ENCODE measurements at regions not wholly inside any gene's neighbourhood (a gene's known extent, or its start where the extent isn't known, plus 50 kb on each side); places are given as distances from the start of the nearest gene placed in this dataset.
"Not testable (repeated sequence)": the region's sequence is repeated elsewhere in the genome, so short reads cannot be mapped to it uniquely, and the experiment has no call there.

DNA sequence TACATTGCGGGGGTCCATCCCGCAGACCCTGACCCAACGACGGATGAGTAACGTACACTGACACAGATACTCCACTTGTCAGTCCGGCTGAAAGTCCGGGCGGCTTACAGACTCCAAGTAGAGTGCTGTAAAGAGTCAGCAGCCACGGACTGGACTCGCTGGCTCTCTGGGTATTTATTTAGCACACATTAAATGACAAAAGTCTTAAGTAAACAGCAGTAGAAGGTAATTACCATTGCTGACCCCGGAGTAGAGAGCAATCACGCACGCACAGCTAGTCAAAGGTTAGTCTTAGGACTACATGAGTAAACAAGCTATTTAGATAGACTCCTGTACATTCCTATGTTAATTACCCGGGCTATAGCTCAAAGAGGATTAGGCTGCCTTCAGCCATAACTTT lies 780.9 kb downstream of the RPS29 start:
- no peak for DNase-seq

DNA sequence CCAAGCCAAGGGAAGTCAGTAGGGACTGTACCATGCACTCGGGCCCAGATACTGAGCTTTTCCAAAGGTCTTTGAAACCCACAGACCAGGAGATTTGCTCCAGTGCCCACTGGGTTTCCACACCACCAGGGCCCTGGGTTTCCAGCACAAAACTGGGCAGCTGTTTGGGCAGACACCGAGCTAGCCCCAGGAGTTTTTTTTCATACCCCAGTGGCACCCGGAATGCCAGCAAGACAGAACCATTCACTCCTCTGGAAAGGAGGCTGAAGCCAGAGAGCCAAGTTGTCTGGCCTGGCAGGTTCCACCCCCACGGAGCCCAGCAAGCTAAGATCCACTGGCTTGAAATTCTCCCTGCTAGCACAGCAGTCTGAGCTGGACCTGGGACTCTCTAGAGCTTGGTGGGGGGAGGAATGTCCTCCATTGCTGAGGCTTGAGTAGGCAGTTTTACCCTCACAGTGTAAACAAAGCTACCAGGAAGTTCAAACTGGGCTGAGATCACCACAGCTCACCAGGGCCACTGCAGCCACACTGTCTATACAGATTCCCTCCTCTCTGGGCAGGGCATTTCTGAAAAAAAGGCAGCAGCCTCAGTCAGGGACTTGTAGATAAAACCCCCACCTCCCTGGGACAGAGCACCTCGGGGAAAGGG lies 793.7 kb downstream of the RPS29 start:
- DNase-seq: no peak

DNA sequence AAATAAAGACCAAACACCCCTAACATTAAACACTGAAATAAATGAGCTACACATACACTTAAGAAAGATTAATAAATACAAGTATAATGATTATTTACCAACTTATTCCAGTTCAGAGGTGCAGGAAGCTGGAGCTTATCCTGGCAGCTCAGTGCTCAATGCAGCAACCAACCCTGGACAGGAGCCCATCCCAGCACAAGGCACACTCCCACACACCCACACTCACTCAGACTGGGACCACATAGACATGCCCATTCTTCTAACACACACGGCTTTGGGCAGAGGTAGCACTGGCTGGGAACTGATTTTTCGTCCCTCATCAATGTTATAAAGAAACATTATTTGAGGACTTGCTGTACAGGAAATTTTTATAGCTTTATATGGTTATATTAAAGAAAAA lies 797.4 kb downstream of the RPS29 start:
- no peak for DNase-seq

DNA sequence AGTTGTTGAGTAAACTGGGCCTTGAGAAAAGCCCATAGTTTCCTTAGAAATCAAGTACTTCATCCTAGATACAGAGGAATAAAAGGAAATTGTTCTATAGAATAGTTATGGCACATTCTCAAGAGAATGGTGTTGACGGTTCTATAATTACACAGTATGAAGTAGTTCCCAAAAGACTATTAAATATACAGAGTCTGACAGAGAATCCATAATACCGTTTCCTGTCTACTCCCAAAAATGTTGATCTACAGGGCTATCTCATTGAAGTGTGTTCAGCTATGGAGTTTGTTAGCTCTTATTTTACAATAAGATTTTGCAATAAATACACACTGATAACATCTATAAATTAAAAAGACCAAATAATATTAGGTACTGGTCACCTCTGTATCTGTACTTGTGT lies 799.7 kb downstream of the RPS29 start:
- no peak for DNase-seq

DNA sequence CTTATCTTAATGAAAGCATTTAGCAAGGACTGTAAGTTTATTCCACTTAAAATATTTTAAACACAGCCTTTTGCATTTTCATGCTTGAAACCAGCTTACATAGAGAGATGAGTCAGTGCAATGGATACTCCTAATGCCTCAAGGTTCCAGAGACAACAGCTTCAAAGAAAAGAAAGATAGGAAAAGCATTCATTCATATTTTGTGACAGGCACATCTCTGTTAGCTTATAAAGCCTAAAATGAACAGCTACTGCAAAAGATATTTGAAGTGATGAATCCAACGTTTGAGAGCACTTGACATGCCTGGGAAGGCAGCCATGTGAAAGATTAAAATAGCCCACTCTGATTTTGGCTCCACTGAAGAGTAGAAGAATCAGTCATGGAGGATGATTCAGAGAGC lies 814.5 kb downstream of the RPS29 start:
- no peak for DNase-seq

DNA sequence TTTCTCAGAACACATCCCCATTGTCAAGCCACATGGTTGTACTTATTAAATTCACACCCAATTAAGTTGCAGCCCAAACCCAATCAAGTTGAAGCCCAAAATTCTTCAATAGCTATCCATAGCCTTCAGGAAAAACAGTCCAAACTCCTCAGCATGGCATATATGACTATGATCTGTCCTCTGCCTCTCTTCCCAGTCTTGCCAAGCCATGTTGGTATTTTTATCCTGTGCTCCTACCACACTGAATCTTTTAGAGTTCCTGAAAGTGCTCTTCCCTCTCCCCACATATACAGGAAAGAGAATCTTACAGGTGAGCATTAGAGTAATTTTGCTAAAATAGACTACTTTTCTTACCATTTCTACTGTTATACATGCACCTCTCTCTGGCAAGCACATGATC lies 834.9 kb downstream of the RPS29 start:
- DNase-seq: no peak

DNA sequence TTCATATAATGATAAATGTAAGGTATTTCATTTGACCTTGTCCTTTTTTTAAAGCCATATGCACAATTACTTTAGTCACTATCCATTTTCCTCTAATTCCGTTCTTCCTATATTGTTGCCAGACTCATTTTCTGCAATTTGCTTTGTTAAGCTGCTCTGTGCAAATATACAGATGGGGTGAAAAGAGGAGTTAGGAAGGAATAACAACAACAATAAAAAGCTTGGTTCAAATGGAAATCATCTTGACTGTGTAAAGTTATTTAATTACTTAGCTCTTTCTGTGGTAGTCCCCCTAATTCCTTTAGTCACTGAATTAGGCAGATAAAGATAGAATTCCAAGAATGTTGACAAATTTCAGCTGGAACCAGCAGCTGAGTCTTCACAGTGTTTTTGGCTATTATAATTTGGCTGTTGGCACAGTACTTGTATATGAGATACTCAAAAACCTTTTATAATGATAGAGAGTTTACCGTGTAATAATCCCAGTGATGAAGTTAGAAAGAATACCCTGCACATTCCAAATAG lies 838.0 kb downstream of the RPS29 start:
- no peak for DNase-seq

DNA sequence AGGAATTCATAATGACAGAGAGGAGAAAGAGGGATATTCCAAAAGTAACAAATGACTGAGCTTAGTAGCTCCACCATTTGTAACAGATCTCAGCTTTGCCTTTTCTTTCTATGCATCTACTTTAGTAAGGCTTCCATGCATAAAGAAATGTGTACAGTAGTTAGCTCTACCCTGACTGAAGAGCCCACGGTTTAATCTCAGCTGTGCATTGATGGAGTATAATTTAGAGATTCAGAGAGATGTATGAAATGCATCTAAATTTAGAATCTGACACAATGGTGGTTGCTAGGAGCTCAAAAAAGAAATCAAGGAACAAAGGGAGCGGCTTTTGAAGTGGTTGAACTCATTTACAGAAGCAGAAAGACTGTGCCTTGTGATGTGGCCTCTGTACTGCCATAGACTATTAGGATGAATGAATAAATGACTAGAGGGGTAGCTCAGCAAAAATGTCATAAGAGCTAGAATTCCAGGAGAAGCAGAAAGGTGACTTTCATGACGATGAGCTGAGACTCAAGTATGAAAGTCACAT lies 838.6 kb downstream of the RPS29 start:
- DNase-seq: no peak

DNA sequence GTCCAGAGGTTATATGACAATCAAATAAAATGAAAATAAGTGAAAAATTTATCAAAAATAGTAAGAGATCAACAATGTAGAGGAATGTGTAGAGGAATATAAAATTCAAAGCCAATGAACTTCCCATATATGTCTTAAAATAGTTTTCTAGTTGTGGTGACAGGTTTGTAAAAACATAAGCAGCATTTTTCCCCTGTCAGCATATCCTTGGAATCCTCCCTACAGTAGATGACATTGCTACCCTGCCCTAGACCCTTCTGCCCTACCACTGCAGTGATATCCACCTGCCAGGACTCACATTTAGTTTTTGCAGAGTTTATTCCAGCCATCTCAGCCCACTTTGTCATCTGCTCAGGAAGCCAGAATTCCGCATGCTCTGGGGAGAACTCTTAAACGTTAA lies 842.0 kb downstream of the RPS29 start:
- no peak for DNase-seq

DNA sequence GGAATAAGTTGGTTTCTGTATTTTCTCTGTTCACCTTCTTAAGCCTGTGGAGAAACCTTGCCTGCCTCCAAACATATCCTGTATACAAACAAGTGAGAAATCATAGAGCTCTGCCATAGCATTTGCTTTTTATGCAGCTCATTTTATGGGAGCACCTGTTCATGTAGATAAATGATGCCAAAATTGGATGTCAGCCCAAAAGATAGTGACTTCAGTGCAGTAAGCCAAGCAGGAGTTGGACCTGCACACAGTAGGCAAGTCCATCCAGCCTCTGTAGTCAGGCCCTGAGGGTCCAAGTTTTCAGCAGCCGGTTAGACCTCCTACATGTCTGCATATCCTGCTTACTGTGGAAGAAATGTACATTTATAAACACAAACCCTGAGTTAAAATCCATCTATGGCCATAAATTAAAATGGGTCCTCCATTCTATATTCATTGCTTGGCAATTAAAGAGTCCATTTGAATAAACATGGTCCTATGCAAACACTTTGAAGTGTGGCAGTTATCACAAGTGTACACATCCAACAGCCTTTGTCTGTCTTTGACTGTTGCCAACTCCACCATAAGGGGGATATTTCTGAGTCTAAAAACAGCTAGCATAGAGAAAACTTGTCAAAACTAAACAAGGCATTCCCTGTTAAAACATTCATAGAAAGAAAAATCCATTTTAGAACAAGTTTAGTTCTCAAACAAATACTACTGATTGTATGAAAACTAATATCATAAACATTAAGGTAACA lies 847.8 kb downstream of the RPS29 start:
- DNase-seq: no peak

DNA sequence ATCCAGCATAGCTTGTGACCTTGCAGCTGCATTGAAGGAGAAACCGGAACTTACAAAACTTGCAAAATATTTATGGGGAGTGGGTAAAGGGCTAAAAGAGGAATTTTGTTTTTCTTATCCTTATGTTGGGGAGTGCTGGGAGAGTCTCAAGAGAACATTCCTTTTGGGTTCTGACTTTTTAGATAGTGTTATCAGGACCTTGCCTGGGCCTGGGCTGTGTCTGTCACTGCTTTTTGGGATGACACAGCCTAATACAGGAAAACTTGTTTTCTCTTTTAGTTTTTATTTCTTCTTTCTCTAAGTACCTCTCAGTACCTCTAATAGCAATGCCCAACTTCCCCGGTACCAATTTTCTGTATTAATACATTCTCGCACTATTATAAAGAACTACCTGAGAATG lies 850.6 kb downstream of the RPS29 start:
- DNase-seq: no peak

DNA sequence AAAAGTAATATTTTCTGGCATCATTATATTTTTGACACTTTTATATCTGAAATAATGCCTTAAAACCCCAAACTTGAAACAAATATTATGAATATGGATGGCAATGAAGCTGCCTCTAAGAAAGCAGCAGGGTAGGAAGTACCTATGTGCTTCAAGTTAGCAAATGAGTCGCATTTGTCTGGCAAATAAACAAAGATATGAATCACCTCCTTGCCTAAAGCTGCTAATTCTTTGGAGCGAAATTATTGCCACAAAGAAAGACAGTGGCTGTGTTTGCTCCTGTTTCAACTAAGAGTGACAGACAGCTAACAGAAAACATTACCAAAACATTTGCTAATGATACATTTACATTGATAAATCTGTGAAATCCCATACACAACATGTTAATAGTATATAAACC lies 854.9 kb downstream of the RPS29 start:
- no peak for DNase-seq

DNA sequence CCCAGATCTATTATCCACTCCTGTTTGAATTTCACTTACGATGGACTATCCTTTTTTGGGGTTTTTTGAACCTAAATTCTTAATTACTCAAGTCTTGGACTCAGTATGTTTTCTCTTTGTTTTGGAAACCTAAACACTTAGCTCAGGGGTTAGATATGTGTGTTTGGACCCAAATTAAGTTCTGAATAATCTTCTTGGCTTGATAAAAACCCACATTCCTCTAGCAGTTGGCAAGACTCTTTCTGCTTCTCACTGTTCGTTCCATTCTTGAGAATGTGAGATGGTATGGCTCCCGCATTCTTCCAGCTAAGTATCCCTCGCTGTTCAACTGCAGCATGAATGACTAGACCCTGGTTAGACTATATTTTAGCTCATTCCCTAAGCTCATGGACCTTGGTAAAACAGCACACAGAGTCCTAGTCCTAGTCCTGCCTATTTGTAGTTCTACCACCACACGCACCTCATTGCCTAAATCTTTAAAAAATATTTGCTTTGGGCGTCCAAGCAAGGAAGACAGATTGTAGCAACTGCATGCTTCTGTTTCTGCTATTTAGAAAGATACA lies 860.0 kb downstream of the RPS29 start:
- no peak for DNase-seq

DNA sequence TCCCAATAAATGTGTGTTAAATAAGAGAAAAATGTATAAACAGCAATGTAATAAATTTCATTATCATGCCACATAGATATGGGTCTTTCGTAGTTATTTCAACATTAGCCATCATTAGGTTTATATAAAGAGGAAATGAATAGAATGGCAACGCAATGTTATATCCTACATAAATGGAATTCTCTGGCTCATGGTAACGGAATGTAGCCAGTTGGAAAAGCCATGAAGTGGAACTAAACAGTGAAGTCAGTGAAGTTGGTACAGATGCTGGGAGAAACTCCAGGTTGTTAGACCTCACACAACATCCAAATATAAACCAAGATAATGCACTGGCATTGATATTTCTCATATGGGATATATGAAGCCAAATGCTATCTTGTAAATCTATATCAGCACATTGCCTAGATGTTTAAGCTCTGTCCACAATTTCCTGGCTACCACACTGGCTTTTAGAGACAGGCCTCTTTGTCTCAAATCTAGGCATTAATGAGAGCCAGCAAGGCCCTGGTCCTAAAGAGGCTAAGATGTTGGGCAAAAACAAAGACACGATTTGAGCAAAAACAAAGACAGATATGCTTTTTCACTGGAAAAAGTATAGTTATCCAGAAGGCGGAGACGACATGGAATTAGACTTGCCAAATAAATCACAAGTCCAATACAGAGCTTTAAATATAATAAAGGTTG lies 861.0 kb downstream of the RPS29 start:
- no peak for DNase-seq

DNA sequence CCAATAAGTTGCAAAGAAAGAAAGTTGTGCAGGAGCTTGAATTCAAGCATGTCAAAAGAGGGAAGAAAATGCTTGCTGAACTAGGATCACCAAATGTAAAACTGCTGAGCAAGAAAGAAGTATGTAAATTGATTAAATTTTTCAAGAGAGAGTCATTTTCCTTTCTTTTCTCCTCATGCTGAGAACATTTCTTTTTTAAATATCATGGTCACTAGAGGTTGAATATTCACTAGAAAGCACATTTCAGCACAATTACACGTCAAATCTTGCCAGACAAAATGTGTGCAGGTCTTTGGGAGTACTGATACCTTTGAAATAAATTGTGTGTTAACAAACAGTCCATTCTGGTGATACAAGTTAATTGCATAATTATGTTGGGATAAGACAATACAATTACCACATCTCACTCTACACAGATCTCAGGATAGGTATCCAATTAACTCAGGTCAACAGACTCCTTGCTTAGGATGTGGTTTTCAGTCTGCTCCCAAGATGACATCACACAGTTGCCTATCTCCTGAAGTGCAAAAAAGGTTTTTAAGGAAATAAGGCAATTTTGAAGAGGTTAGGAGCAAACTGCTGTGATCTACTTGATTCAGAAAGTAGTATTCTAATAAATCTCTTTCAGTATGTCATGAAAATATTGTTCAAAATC lies 862.2 kb downstream of the RPS29 start:
- DNase-seq: no peak

DNA sequence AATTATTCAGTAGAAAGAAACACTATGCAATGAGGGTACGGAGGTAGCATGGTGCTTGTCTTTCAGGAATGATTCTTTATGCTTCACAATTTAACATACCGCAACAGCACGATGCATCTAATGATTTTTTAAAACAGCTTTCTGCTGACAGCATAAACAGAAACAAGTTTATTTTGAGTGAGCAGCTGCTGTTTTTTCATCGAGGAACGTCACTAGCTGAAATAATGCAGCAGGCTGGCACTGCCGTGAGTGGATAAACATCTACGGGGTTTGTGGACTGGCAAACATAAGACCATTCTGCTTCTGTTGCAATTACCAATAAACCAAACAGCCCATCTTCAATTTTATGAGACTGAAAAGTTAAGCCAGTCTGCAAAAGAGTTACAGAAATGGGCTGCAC lies 871.8 kb downstream of the RPS29 start:
- no peak for DNase-seq

DNA sequence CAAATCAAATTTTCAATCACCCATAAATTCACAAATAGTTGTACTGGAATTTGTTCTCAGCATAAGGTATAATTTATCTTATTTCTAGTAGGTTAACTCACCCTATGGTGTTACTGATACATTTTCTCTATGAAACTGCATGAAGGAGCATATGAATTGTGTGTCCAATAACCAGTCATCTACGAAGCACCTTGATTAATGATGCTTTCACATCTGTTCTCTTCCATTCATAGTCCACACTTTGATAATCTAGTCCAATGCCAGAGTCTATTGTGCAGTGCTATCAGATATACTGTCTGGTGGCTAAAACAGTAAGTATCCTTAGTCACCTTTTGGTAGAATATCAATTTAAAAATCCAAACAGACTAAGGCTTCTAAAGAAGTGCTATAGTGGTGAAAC lies 876.0 kb downstream of the RPS29 start:
- no peak for DNase-seq

DNA sequence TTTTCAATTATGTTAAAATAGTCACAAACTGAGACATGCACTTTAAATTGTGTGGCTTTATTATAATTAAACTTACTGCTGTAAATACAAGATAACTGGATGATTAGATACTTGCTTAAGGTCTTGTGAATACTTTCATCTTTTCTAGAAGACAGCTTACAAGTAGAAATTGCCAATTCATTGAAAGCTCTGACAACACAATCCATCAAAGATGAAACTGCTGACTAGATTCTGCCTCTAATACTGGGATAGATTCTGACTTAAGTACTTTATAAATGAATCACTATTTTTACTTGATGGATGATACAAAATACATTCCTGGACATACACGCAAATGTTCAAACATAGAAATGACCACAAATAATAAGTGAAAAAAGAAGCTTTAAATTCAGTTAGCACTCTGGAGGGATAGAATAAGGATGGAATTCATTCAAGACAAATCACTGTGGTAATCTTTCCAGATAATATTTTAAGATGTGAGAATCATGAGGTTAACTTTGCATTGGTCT lies 876.8 kb downstream of the RPS29 start:
- no peak for DNase-seq

DNA sequence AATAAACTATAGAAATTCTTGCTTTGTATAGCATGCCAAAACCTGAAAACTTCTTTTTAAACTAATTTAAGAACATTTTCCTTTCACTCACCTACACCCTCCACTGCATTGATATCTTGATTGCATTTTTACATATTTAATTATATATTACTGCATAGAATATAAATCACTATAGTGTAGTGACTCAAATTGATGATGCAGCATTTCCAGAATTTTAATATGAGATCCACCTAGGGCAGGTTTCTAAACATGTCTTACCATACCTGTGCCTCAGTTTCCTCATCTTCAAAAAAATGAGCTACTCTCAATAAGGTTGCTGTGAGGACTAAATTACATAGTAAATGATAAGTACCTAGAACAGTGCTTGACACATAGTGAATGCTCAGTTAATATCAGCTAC lies 881.5 kb downstream of the RPS29 start:
- no peak for DNase-seq

DNA sequence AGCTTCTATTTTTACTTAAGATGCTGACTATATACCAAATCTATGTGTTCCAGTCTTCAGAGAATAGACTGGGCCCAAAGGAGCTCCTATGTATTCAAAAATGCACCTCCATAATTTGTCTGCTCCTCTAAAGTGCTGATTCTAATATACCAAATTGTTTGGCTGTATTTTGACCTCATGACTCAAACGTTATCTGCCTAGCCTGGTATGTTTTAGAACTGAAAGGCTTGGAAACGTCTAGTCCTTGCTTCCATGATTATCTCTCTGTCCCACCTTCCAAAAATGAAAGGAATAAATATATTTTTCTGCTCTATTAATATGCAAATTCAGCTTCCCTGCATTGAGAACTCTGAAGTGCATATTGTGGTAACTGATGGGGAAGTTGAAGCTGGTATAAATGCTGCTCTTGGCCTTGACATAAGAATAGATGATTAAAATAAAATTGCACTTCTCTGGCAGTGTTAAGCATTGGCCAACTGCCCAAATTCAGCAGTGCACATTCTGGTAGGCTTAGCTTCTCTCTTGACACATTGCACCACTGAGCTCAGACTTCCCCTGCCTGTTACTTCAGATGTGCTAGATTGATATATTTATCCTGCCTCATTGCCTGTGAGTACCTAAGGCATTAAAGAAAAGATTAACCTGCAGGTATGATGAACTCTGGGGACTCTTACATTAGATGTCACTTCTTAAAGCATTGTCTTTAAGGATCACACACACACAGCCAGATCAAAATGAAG lies 882.3 kb downstream of the RPS29 start:
- no peak for DNase-seq

DNA sequence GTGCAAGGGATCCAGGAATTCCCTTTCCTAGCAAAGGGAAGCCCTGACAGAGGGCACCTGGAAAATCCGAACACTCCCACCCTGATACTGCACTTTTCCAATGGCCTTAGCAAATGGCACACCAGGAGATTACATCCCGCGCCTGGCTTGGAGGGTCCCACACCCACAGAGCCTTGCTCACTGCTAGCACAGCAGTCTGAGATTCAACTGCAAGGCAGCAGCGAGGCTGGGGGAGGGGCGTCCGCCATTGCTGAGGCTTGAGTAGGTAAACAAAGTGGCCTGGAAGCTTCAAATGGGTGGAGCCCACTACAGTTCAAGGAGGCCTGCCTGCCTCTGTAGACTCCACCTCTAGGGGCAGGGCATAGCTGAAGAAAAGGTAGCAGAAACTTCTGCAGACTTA lies 888.8 kb downstream of the RPS29 start:
- not testable (repeated sequence) for DNase-seq

DNA sequence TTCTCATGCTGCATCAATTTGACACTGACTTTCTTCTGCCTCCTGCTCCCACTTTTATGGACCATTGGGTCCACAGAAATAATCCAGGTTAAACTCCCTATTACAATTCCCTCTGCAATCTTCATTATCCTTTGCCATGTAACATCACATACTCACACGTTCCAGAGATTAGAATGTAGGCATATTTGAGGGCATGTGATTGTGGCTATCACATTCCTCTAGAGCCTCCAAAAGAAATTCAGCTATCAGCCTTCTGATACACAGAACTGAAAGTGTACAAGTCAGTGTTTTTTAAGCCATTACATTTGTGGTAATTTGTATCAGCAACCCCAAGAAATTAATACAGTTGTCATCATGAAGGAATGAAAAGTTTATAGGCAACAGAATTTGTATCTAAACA lies 892.4 kb downstream of the RPS29 start:
- DNase-seq: no peak

Measured in NCI-H524 treated with DMSO at 0.1 percent for 48 hours (cell line).